Cerebellar cortex (tissue), 1 donor: ENCODE measurements at regions not wholly inside any gene's neighbourhood (a gene's known extent, or its start where the extent isn't known, plus 50 kb on each side); places are given as distances from the start of the nearest gene placed in this dataset.

Experiments used
- DNase-seq: peaks from one replicate; pipeline ENCODE4 v3.0.0-alpha.2; 2015; ENCODE audit warnings: low spot score

GRCh38 chr18:68467329-68467728, 247.6 kb downstream of the TMX3 start:
- no peak for DNase-seq

GRCh38 chr18:68466672-68467071, 248.2 kb downstream of the TMX3 start:
- no peak for DNase-seq

GRCh38 chr18:68462766-68463165, 252.1 kb downstream of the TMX3 start:
- DNase-seq: no peak

- DNase-seq: no peak
These were observed 252.8 kb downstream of the TMX3 start for GRCh38 chr18:68462148-68462547.

- no peak for DNase-seq
These were observed 253.4 kb downstream of the TMX3 start for GRCh38 chr18:68461481-68462018.

GRCh38 chr18:68459968-68460367, 254.9 kb downstream of the TMX3 start:
- no peak for DNase-seq

- no peak for DNase-seq
These were observed 257.9 kb downstream of the TMX3 start for GRCh38 chr18:68456985-68457384.

GRCh38 chr18:68455229-68455603, 259.7 kb downstream of the TMX3 start:
- DNase-seq: no peak

- no peak for DNase-seq
These were observed 260.2 kb downstream of the TMX3 start for GRCh38 chr18:68454511-68455228.

- DNase-seq: no peak
These were observed 265.6 kb downstream of the TMX3 start for GRCh38 chr18:68449292-68449691.

- DNase-seq: no peak
These were observed 266.2 kb downstream of the TMX3 start for GRCh38 chr18:68448736-68449135.

GRCh38 chr18:68447286-68447685, 267.6 kb downstream of the TMX3 start:
- peak; percentile 75 for DNase-seq

- no peak for DNase-seq
These were observed 269.1 kb downstream of the TMX3 start for GRCh38 chr18:68445668-68446426.

- DNase-seq: peak; percentile 98
These were observed 269.8 kb downstream of the TMX3 start for GRCh38 chr18:68445136-68445535.

- DNase-seq: no peak
These were observed 273.7 kb downstream of the TMX3 start for GRCh38 chr18:68441241-68441640.

GRCh38 chr18:68440433-68440832, 274.5 kb downstream of the TMX3 start:
- no peak for DNase-seq

- peak; percentile 54 for DNase-seq
These were observed 275.3 kb downstream of the TMX3 start for GRCh38 chr18:68439642-68440041.

GRCh38 chr18:68438983-68439382, 275.9 kb downstream of the TMX3 start:
- no peak for DNase-seq

- no peak for DNase-seq
These were observed 276.4 kb downstream of the TMX3 start for GRCh38 chr18:68438536-68438935.

- no peak for DNase-seq
These were observed 278.4 kb downstream of the TMX3 start for GRCh38 chr18:68436485-68436884.

GRCh38 chr18:68435581-68435980, 279.3 kb downstream of the TMX3 start:
- no peak for DNase-seq

- DNase-seq: no peak
These were observed 283.0 kb downstream of the TMX3 start for GRCh38 chr18:68431922-68432198.

- no peak for DNase-seq
These were observed 283.6 kb downstream of the TMX3 start for GRCh38 chr18:68431111-68431921.
